MM.1S (cell line): ENCODE measurements at regions not wholly inside any gene's neighbourhood (a gene's known extent, or its start where the extent isn't known, plus 50 kb on each side); places are given as distances from the start of the nearest gene placed in this dataset.

ENCODE experiments used
- DNase-seq: peaks from one replicate; pipeline ENCODE4 v3.0.0-alpha.2; 2015
- H2AFZ ChIP-seq: fragments of 300-600 bp; sonication (generic); 2 replicates; pipeline ENCODE4 v1.6.0; 2016; ENCODE audit warnings: antibody characterized with exemption, low read length
- H3F3A ChIP-seq: fragments of 300-600 bp; sonication (generic); 2 replicates; pipeline ENCODE4 v1.6.1; 2016; ENCODE audit warnings: mild to moderate bottlenecking, antibody characterized with exemption, low read length, moderate library complexity, mixed read lengths; ENCODE audit not compliant: insufficient read depth
- H3K27ac ChIP-seq: fragments of 300-600 bp; sonication (generic); 2 replicates; pipeline ENCODE4 v1.5.1; 2016; ENCODE audit warnings: mild to moderate bottlenecking, low read length
- H3K27me3 ChIP-seq: fragments of 300-600 bp; sonication (generic); replicated peaks from 2 replicates; pipeline ENCODE4 v1.6.0; 2016; ENCODE audit warnings: low read length; ENCODE audit not compliant: insufficient read depth
- H3K36me3 ChIP-seq: fragments of 300-600 bp; sonication (generic); replicated peaks from 2 replicates; pipeline ENCODE4 v1.6.1; 2016; ENCODE audit warnings: mild to moderate bottlenecking, low read length, mixed read lengths; ENCODE audit not compliant: insufficient read depth
- H3K4me1 ChIP-seq: fragments of 300-600 bp; sonication (generic); 2 replicates; pipeline ENCODE4 v1.6.1; 2016; ENCODE audit warnings: low read length, mixed read lengths
- H3K4me2 ChIP-seq: fragments of 300-600 bp; sonication (generic); 2 replicates; pipeline ENCODE4 v1.6.0; 2016; ENCODE audit warnings: low read depth, low read length
- H3K4me3 ChIP-seq: fragments of 300-600 bp; sonication (generic); 2 replicates; pipeline ENCODE4 v1.5.1; 2016; ENCODE audit warnings: low read length, mixed read lengths
- H3K79me2 ChIP-seq: fragments of 300-600 bp; sonication (generic); 2 replicates; pipeline ENCODE4 v1.6.1; 2016; ENCODE audit warnings: mixed run types, low read length, mixed read lengths
- H3K9ac ChIP-seq: fragments of 300-600 bp; sonication (generic); 2 replicates; pipeline ENCODE4 v1.6.1; 2016; ENCODE audit warnings: low read length, mixed read lengths
- H3K9me2 ChIP-seq: fragments of 300-600 bp; sonication (generic); replicated peaks from 2 replicates; pipeline ENCODE4 v1.6.1; 2016; ENCODE audit warnings: mild to moderate bottlenecking, low read length, mixed read lengths; ENCODE audit not compliant: insufficient read depth
- H3K9me3 ChIP-seq: fragments of 300-600 bp; sonication (generic); replicated peaks from 2 replicates; pipeline ENCODE4 v1.6.1; 2016; ENCODE audit warnings: mild to moderate bottlenecking, low read length, mixed read lengths; ENCODE audit not compliant: insufficient read depth
- H4K20me1 ChIP-seq: fragments of 300-600 bp; sonication (generic); 2 replicates; pipeline ENCODE4 v1.6.1; 2016; ENCODE audit warnings: mild to moderate bottlenecking, low read length, moderate library complexity, mixed read lengths; ENCODE audit not compliant: insufficient read depth
- EZH2 ChIP-seq: fragments of 300-600 bp; sonication (generic); optimal IDR thresholded peaks from 2 replicates; pipeline ENCODE3; 2017; ENCODE audit warnings: low read depth, mild to moderate bottlenecking, antibody characterized with exemption, low read length, mixed read lengths
- EZH2phosphoT487 ChIP-seq: fragments of 300-600 bp; sonication (generic); IDR thresholded peaks from 2 replicates; pipeline ENCODE4 v1.6.1; 2018; ENCODE audit warnings: antibody characterized with exemption, low read length
- TF ChIP-seq, protein P1 (sequence below): fragments of 300-600 bp; sonication (generic); IDR thresholded peaks from 2 replicates; pipeline ENCODE4 v1.5.1; 2016; ENCODE audit warnings: antibody characterized with exemption, low read length, mixed read lengths

DNA sequence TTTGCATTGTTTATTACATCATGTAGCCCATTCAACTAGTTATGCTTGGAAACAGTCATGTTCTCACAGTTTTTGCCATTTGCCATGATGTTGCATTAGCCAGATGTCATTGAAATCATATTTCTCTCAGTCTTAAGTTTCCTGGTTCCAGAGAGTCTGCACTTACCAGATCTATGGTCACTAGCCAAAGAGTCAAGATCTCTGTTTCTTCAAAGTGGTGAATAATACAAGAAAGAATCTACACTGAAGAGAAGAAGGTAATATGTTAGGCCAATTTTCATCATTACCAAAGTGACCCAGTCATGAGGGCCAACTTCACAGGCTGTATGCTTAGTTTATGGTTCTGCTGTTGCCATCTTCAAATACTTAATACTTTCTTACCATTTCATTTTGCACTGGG lies 89.0 kb upstream of the PHYHIPL start:
- H3K4me3 ChIP-seq: no peak overlapping the region
- no peak overlapping the region for H3K27ac ChIP-seq
- TF ChIP-seq EZH2 (no peak), EZH2phosphoT487 (no peak)
- TF ChIP-seq, protein P1, sequence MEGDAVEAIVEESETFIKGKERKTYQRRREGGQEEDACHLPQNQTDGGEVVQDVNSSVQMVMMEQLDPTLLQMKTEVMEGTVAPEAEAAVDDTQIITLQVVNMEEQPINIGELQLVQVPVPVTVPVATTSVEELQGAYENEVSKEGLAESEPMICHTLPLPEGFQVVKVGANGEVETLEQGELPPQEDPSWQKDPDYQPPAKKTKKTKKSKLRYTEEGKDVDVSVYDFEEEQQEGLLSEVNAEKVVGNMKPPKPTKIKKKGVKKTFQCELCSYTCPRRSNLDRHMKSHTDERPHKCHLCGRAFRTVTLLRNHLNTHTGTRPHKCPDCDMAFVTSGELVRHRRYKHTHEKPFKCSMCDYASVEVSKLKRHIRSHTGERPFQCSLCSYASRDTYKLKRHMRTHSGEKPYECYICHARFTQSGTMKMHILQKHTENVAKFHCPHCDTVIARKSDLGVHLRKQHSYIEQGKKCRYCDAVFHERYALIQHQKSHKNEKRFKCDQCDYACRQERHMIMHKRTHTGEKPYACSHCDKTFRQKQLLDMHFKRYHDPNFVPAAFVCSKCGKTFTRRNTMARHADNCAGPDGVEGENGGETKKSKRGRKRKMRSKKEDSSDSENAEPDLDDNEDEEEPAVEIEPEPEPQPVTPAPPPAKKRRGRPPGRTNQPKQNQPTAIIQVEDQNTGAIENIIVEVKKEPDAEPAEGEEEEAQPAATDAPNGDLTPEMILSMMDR: no peak
- H3K9ac ChIP-seq: no peak overlapping the region
- no peaks in the 10 kb centered on the region for H4K20me1 ChIP-seq
- H3K36me3 ChIP-seq: no peaks in the 10 kb centered on the region
- H3F3A ChIP-seq: no peaks in the 10 kb centered on the region
- DNase-seq: no peak
- H3K9me3 ChIP-seq: no peaks in the 10 kb centered on the region
- H3K27me3 ChIP-seq: no peaks in the 10 kb centered on the region
- H3K4me2 ChIP-seq: no peak overlapping the region
- no peaks in the 10 kb centered on the region for H3K79me2 ChIP-seq
- H3K4me1 ChIP-seq: no peaks in the 10 kb centered on the region
- H3K9me2 ChIP-seq: no peaks in the 10 kb centered on the region
- H2AFZ ChIP-seq: no peak overlapping the region

DNA sequence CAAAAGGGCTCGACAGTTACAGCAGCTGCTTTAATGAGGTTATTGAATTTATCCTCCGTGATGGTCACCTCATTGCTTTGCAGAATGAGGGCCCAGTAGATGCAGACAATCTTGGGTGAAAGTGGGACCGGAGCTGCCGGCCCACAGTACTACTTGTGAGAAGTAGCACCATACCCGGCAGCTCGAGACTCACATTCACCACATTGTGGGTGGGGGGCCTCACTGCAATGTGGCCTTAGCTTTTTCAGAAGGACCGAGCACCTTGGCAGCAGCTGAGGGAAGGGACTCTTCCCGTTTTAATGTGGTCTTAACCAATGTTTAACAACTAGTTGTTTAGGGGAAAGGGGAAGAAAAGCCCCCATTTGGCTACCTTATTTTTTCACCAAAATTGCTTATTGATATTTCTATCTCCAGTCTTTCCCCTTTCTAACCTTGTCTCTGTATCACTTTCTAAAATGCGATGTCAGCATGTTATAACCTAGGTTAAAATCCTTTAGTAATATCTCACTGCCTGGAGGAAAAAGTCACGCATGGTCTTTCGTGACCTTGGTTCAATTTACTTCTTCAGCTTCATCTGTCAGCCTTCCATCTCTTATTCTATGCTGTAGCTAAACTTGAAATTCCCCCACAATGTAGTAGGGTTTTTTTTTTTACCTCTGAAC lies 87.4 kb upstream of the PHYHIPL start:
- H3K4me2 ChIP-seq: no peak overlapping the region
- no peaks in the 10 kb centered on the region for H3K27me3 ChIP-seq
- no peaks in the 10 kb centered on the region for H4K20me1 ChIP-seq
- no peaks in the 10 kb centered on the region for H3K9me3 ChIP-seq
- H3K27ac ChIP-seq: no peak overlapping the region
- DNase-seq: no peak
- no peak overlapping the region for H3K4me3 ChIP-seq
- no peak overlapping the region for H2AFZ ChIP-seq
- no peaks in the 10 kb centered on the region for H3F3A ChIP-seq
- H3K9ac ChIP-seq: no peak overlapping the region
- no peaks in the 10 kb centered on the region for H3K79me2 ChIP-seq
- no peaks in the 10 kb centered on the region for H3K4me1 ChIP-seq
- TF ChIP-seq EZH2phosphoT487 (no peak), EZH2 (no peak)
- TF ChIP-seq, protein P1: no peak
- H3K9me2 ChIP-seq: no peaks in the 10 kb centered on the region
- H3K36me3 ChIP-seq: no peaks in the 10 kb centered on the region

GRCh38 chr10:59090817-59091622 lies 85.4 kb upstream of the PHYHIPL start:
- no peak overlapping the region for H2AFZ ChIP-seq
- TF ChIP-seq, protein P1: no peak
- TF ChIP-seq EZH2 (no peak), EZH2phosphoT487 (no peak)

More at GRCh38 chr10:59090817-59091622, 85.4 kb upstream of the PHYHIPL start:
- Histone ChIP-seq H3K9ac (no peak overlapping the region), H3K79me2 (no peaks in the 10 kb centered on the region), H3K4me3 (no peak overlapping the region), H3K9me2 (no peaks in the 10 kb centered on the region), H4K20me1 (no peaks in the 10 kb centered on the region), H3K27ac (no peak overlapping the region), H3K9me3 (no peaks in the 10 kb centered on the region), H3K4me2 (no peak overlapping the region), H3K36me3 (no peaks in the 10 kb centered on the region), H3F3A (no peaks in the 10 kb centered on the region), H3K4me1 (no peaks in the 10 kb centered on the region), H3K27me3 (no peaks in the 10 kb centered on the region)
- DNase-seq: no peak
